ENCODE measurements at regions not wholly inside any gene's neighbourhood (a gene's known extent, or its start where the extent isn't known, plus 50 kb on each side); places are given as distances from the start of the nearest gene placed in this dataset.

- H3K4me2 ChIP-seq (ENCODE audit: control insufficient read depth, extremely low read depth, insufficient read depth, low read depth, low read length): no peak overlapping the region
- H2AFZ ChIP-seq (ENCODE audit: control insufficient read depth, low read length): no peak overlapping the region
- DNase-seq (ENCODE audit: low read depth, low spot score): no peak
- no peaks in the 10 kb centered on the region for H3K9me3 ChIP-seq (ENCODE audit: control insufficient read depth, low read depth, low read length)
- H3K9me1 ChIP-seq (ENCODE audit: control insufficient read depth, extremely low read depth, insufficient read depth, low read length): no peaks in the 10 kb centered on the region
- dilution Hi-C loops (cut with MboI; ENCODE audit: extremely low pct_ligation_motif_present, low sequenced_read_pairs): no loop called here
- no peak overlapping the region for H3K4me3 ChIP-seq (ENCODE audit: control insufficient read depth in 2 of 3, extremely low read depth in 1 of 3, insufficient read depth in 2 of 3, low read depth in 1 of 3, low read length in 3 of 3)
- H3K27ac ChIP-seq (ENCODE audit: control insufficient read depth, insufficient read depth, low read length): no peak overlapping the region
- H3K4me1 ChIP-seq (ENCODE audit: control insufficient read depth, extremely low read depth, insufficient read depth, low read length): no peaks in the 10 kb centered on the region
- no peaks in the 10 kb centered on the region for H3K36me3 ChIP-seq (ENCODE audit: control insufficient read depth in 2 of 2, extremely low read depth in 1 of 2, insufficient read depth in 2 of 2, low read length in 2 of 2)
- no peaks in the 10 kb centered on the region for H3K79me2 ChIP-seq (ENCODE audit: control insufficient read depth, insufficient read depth, low read length)
- no peak for FAIRE-seq
- no peak for TF ChIP-seq EZH2 (IDR thresholded peaks at IDR 0.05; ENCODE audit: low read length)
- no peak for TF ChIP-seq CTCF (optimal IDR thresholded peaks at IDR 0.05 in 1 of 3, IDR thresholded peaks at IDR 0.05 in 1 of 3, conservative IDR thresholded peaks at IDR 0.05 in 1 of 3; ENCODE audit: extremely low read depth in 1 of 3, insufficient read depth in 2 of 3, low read length in 3 of 3)
- no peaks in the 10 kb centered on the region for H3K27me3 ChIP-seq (ENCODE audit: control insufficient read depth, extremely low read depth, insufficient read depth, low read length)
- no peak overlapping the region for H3K9ac ChIP-seq (ENCODE audit: control insufficient read depth, extremely low read depth, insufficient read depth, low read length)
- no peaks in the 10 kb centered on the region for H4K20me1 ChIP-seq (ENCODE audit: control insufficient read depth, extremely low read depth, insufficient read depth, low read length)
Observed at GRCh38 chr7:125195156-125195555, 265.5 kb upstream of the POT1 start.

- no peak for FAIRE-seq
- Histone ChIP-seq H3K9ac (ENCODE audit: control insufficient read depth, extremely low read depth, insufficient read depth, low read length) (no peak overlapping the region), H3K27ac (ENCODE audit: control insufficient read depth, insufficient read depth, low read length) (no peak overlapping the region), H3K9me1 (ENCODE audit: control insufficient read depth, extremely low read depth, insufficient read depth, low read length) (no peaks in the 10 kb centered on the region), H4K20me1 (ENCODE audit: control insufficient read depth, extremely low read depth, insufficient read depth, low read length) (no peaks in the 10 kb centered on the region), H3K4me2 (ENCODE audit: control insufficient read depth, extremely low read depth, insufficient read depth, low read depth, low read length) (no peak overlapping the region), H3K9me3 (ENCODE audit: control insufficient read depth, low read depth, low read length) (no peaks in the 10 kb centered on the region), H3K4me3 (ENCODE audit: control insufficient read depth in 2 of 3, extremely low read depth in 1 of 3, insufficient read depth in 2 of 3, low read depth in 1 of 3, low read length in 3 of 3) (no peak overlapping the region), H3K79me2 (ENCODE audit: control insufficient read depth, insufficient read depth, low read length) (no peaks in the 10 kb centered on the region), H2AFZ (ENCODE audit: control insufficient read depth, low read length) (no peak overlapping the region), H3K4me1 (ENCODE audit: control insufficient read depth, extremely low read depth, insufficient read depth, low read length) (no peaks in the 10 kb centered on the region), H3K36me3 (ENCODE audit: control insufficient read depth in 2 of 2, extremely low read depth in 1 of 2, insufficient read depth in 2 of 2, low read length in 2 of 2) (no peaks in the 10 kb centered on the region), H3K27me3 (ENCODE audit: control insufficient read depth, extremely low read depth, insufficient read depth, low read length) (no peaks in the 10 kb centered on the region)
- DNase-seq (ENCODE audit: low read depth, low spot score): no peak
- no peak for TF ChIP-seq CTCF (optimal IDR thresholded peaks at IDR 0.05 in 1 of 3, IDR thresholded peaks at IDR 0.05 in 1 of 3, conservative IDR thresholded peaks at IDR 0.05 in 1 of 3; ENCODE audit: extremely low read depth in 1 of 3, insufficient read depth in 2 of 3, low read length in 3 of 3)
- no peak for TF ChIP-seq EZH2 (IDR thresholded peaks at IDR 0.05; ENCODE audit: low read length)
- dilution Hi-C loops (cut with MboI; ENCODE audit: extremely low pct_ligation_motif_present, low sequenced_read_pairs): no loop called here
Observed at GRCh38 chr7:125193263-125193662, 263.6 kb upstream of the POT1 start.

All from keratinocyte (primary cell).